ENCODE measurements at regions not wholly inside any gene's neighbourhood (a gene's known extent, or its start where the extent isn't known, plus 50 kb on each side); places are given as distances from the start of the nearest gene placed in this dataset.

- TF ChIP-seq EZH2phosphoT487 (IDR thresholded peaks at IDR 0.05; ENCODE audit: low read depth): no peak
- no peak for TF ChIP-seq CTCF (IDR thresholded peaks at IDR 0.05; ENCODE audit: low read depth, low read length)
- Histone ChIP-seq H2AFZ (ENCODE audit: low read depth, low read length) (no peak overlapping the region), H3K9ac (ENCODE audit: low read length) (no peak overlapping the region)
Observed at GRCh38 chr13:70662231-70662940, 554.1 kb upstream of the KLHL1 start.

GRCh38 chr13:70644052-70644451, 535.8 kb upstream of the KLHL1 start:
- no peaks in the 10 kb centered on the region for H3K27me3 ChIP-seq (ENCODE audit: low read depth, low read length)
- H3K4me1 ChIP-seq (ENCODE audit: low read length): no peaks in the 10 kb centered on the region
- H3K4me2 ChIP-seq (ENCODE audit: low read length): no peak overlapping the region
- TF ChIP-seq CTCF (IDR thresholded peaks at IDR 0.05; ENCODE audit: low read depth, low read length) (no peak), EZH2phosphoT487 (IDR thresholded peaks at IDR 0.05; ENCODE audit: low read depth) (no peak)
- H4K20me1 ChIP-seq (ENCODE audit: insufficient read depth, low read length): no peaks in the 10 kb centered on the region
- no peaks in the 10 kb centered on the region for H3K9me3 ChIP-seq (ENCODE audit: insufficient read depth, low read length)
- no peak overlapping the region for H2AFZ ChIP-seq (ENCODE audit: low read depth, low read length)
- H3K27ac ChIP-seq (ENCODE audit: low read length): no peak overlapping the region
- no peak overlapping the region for H3K4me3 ChIP-seq (ENCODE audit: low read length)
- no peaks in the 10 kb centered on the region for H3K79me2 ChIP-seq (ENCODE audit: low read length)
- H3K36me3 ChIP-seq (replicated peaks; ENCODE audit: low read depth, low read length): no peaks in the 10 kb centered on the region
- H3K9ac ChIP-seq (ENCODE audit: low read length): no peak overlapping the region

More at GRCh38 chr13:70662231-70662940, 554.1 kb upstream of the KLHL1 start:
- H3K79me2 ChIP-seq (ENCODE audit: low read length): no peaks in the 10 kb centered on the region
- no peaks in the 10 kb centered on the region for H4K20me1 ChIP-seq (ENCODE audit: insufficient read depth, low read length)
- H3K27ac ChIP-seq (ENCODE audit: low read length): no peak overlapping the region
- H3K36me3 ChIP-seq (replicated peaks; ENCODE audit: low read depth, low read length): no peaks in the 10 kb centered on the region
- no peak overlapping the region for H3K4me3 ChIP-seq (ENCODE audit: low read length)
- no peaks in the 10 kb centered on the region for H3K27me3 ChIP-seq (ENCODE audit: low read depth, low read length)
- no peak overlapping the region for H3K4me2 ChIP-seq (ENCODE audit: low read length)
- no peaks in the 10 kb centered on the region for H3K9me3 ChIP-seq (ENCODE audit: insufficient read depth, low read length)
- H3K4me1 ChIP-seq (ENCODE audit: low read length): no peaks in the 10 kb centered on the region

GRCh38 chr13:70634893-70635292, 526.6 kb upstream of the KLHL1 start:
- Histone ChIP-seq H3K9ac (ENCODE audit: low read length) (no peak overlapping the region), H3K4me2 (ENCODE audit: low read length) (no peak overlapping the region), H3K27ac (ENCODE audit: low read length) (no peak overlapping the region), H2AFZ (ENCODE audit: low read depth, low read length) (no peak overlapping the region), H3K4me3 (ENCODE audit: low read length) (no peak overlapping the region), H3K36me3 (replicated peaks; ENCODE audit: low read depth, low read length) (no peaks in the 10 kb centered on the region), H3K9me3 (ENCODE audit: insufficient read depth, low read length) (no peaks in the 10 kb centered on the region), H3K4me1 (ENCODE audit: low read length) (no peaks in the 10 kb centered on the region), H4K20me1 (ENCODE audit: insufficient read depth, low read length) (no peaks in the 10 kb centered on the region), H3K79me2 (ENCODE audit: low read length) (no peaks in the 10 kb centered on the region), H3K27me3 (ENCODE audit: low read depth, low read length) (no peaks in the 10 kb centered on the region)
- TF ChIP-seq EZH2phosphoT487 (IDR thresholded peaks at IDR 0.05; ENCODE audit: low read depth) (no peak), CTCF (IDR thresholded peaks at IDR 0.05; ENCODE audit: low read depth, low read length) (no peak)

- no peaks in the 10 kb centered on the region for H3K27me3 ChIP-seq (ENCODE audit: low read depth, low read length)
- no peaks in the 10 kb centered on the region for H3K9me3 ChIP-seq (ENCODE audit: insufficient read depth, low read length)
- H3K4me3 ChIP-seq (ENCODE audit: low read length): no peak overlapping the region
- no peak overlapping the region for H3K4me2 ChIP-seq (ENCODE audit: low read length)
- TF ChIP-seq EZH2phosphoT487 (IDR thresholded peaks at IDR 0.05; ENCODE audit: low read depth) (no peak), CTCF (IDR thresholded peaks at IDR 0.05; ENCODE audit: low read depth, low read length) (no peak)
- no peak overlapping the region for H3K9ac ChIP-seq (ENCODE audit: low read length)
- no peaks in the 10 kb centered on the region for H3K36me3 ChIP-seq (replicated peaks; ENCODE audit: low read depth, low read length)
- no peak overlapping the region for H2AFZ ChIP-seq (ENCODE audit: low read depth, low read length)
- H4K20me1 ChIP-seq (ENCODE audit: insufficient read depth, low read length): no peaks in the 10 kb centered on the region
- no peaks in the 10 kb centered on the region for H3K79me2 ChIP-seq (ENCODE audit: low read length)
- H3K27ac ChIP-seq (ENCODE audit: low read length): no peak overlapping the region
- no peaks in the 10 kb centered on the region for H3K4me1 ChIP-seq (ENCODE audit: low read length)
Observed at GRCh38 chr13:70630247-70630646, 522.0 kb upstream of the KLHL1 start.

Measured in OCI-LY3 (cell line).